ENCODE measurements at regions not wholly inside any gene's neighbourhood (a gene's known extent, or its start where the extent isn't known, plus 50 kb on each side); places are given as distances from the start of the nearest gene placed in this dataset.

DNA sequence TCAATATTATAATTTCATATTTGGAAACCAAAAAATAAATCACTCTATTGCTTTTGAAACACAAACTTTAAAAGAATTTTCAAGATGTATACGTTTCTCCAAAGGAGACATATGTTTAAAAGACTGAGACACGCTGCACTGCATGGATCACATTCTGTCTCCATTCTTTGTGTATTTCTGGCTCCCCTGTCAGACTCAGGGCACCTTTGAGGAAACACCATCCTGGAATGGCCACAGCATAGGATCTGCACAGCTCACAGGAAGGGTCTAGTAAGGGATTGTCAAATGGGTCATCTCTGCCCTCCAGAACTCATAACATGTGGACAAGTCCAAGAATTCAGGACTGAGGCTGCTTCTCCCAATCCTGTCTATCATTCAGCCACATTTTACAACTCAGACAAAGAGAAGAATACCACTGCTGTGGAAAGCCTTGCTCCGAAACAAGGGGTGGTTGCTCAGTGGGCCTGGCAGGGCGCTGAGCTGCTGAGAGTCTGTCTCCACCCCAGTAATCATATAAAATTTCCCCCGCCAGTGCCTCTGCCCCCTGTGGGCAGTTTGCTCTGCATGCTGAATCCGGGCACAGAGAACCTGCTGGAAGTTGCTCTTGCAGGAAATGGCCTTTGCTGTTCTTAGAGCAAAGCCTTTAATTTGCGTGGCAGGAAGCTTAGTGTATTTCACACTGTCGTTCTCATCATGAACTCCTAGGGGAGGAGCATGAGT lies 85.3 kb upstream of the KLHL29 start:
- no peak for DNase-seq
- no peaks in the 10 kb centered on the region for H3K9me3 ChIP-seq
- no peak overlapping the region for H3K4me3 ChIP-seq
- no peak for TF ChIP-seq CTCF (IDR thresholded peaks at IDR 0.05)
- intact Hi-C loops (cut with DNase I): no loop called here
- no peaks in the 10 kb centered on the region for H3K36me3 ChIP-seq
- H3K27me3 ChIP-seq: no peaks in the 10 kb centered on the region
- ATAC-seq: no peak
- no peaks in the 10 kb centered on the region for H3K4me1 ChIP-seq
- no peak overlapping the region for H3K27ac ChIP-seq

- no peak for TF ChIP-seq CTCF (IDR thresholded peaks at IDR 0.05)
- Histone ChIP-seq H3K4me1 (no peaks in the 10 kb centered on the region), H3K27ac (no peak overlapping the region), H3K9me3 (no peaks in the 10 kb centered on the region), H3K27me3 (peaks cover 0 to 3% of the 10 kb centered on the region in 2 donors), H3K36me3 (no peaks in the 10 kb centered on the region), H3K4me3 (no peak overlapping the region)
- no peak for DNase-seq
- intact Hi-C loops (cut with DNase I): no loop called here
- no peak for ATAC-seq
Measured at GRCh38 chr2:23301136-23301535, 83.8 kb upstream of the KLHL29 start.

- Histone ChIP-seq H3K4me3 (no peak overlapping the region), H3K27me3 (peaks cover 0 to 6% of the 10 kb centered on the region in 2 donors), H3K36me3 (no peaks in the 10 kb centered on the region), H3K27ac (no peak overlapping the region), H3K4me1 (no peaks in the 10 kb centered on the region), H3K9me3 (no peaks in the 10 kb centered on the region)
- DNase-seq (no peak), ATAC-seq (no peak)
- intact Hi-C loops (cut with DNase I): no loop called here
- TF ChIP-seq CTCF (IDR thresholded peaks at IDR 0.05): no peak
Measured at GRCh38 chr2:23302591-23302990, 82.4 kb upstream of the KLHL29 start.

DNA sequence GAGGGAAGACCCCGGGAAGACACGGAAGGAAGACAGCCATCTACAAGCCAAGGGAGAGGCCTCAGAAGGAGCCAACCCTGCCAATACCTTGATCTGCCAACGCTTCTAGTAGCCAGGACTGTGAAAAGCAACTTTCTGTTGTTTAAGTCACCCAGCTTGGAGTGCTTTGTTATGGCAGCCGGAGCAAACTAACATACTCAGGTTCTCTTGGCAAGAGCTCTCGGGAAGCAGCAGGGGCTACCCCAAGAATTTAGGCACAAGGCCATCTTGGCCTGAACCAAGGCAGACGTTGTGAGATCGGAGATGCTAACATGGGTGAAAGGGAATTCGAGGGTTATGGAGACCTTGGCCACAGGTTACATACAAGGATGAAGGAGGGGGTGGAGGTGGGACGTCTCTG lies 78.6 kb upstream of the KLHL29 start:
- Histone ChIP-seq H3K9me3 (no peaks in the 10 kb centered on the region), H3K27ac (no peak overlapping the region), H3K4me3 (no peak overlapping the region), H3K4me1 (no peaks in the 10 kb centered on the region), H3K36me3 (no peaks in the 10 kb centered on the region), H3K27me3 (peaks cover 0 to 6% of the 10 kb centered on the region in 2 donors)
- intact Hi-C loops (cut with DNase I): no loop called here
- TF ChIP-seq CTCF (IDR thresholded peaks at IDR 0.05): no peak
- ATAC-seq: no peak
- DNase-seq: no peak

DNA sequence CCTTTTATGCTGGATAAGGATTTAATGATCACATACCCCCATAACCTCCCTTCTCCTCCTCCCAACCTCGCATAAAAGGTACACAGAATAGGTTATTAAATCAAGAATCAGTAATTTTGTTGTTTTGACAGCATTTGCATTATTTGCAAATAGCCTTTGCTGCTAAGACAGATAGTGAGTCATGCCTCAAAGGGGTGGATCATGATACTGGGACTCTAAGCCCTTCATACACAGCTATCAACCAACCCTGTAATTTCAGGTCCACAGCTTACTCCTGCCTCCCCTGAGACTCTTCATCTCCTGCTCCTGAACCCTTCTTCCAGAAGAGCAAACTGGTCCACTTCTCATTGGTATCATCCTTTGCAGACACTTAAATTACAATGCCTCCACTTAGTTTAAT lies 73.8 kb upstream of the KLHL29 start:
- ATAC-seq: no peak
- H3K4me1 ChIP-seq: no peaks in the 10 kb centered on the region
- H3K9me3 ChIP-seq: no peaks in the 10 kb centered on the region
- H3K4me3 ChIP-seq: no peak overlapping the region
- no peak overlapping the region for H3K27ac ChIP-seq
- no peak for DNase-seq
- no peaks in the 10 kb centered on the region for H3K36me3 ChIP-seq
- no peak for TF ChIP-seq CTCF (IDR thresholded peaks at IDR 0.05)
- H3K27me3 ChIP-seq: peaks cover 0 to 3% of the 10 kb centered on the region in 2 donors
- intact Hi-C loops (cut with DNase I): no loop called here
